ENCODE measurements at regions not wholly inside any gene's neighbourhood (a gene's known extent, or its start where the extent isn't known, plus 50 kb on each side); places are given as distances from the start of the nearest gene placed in this dataset.

DNA sequence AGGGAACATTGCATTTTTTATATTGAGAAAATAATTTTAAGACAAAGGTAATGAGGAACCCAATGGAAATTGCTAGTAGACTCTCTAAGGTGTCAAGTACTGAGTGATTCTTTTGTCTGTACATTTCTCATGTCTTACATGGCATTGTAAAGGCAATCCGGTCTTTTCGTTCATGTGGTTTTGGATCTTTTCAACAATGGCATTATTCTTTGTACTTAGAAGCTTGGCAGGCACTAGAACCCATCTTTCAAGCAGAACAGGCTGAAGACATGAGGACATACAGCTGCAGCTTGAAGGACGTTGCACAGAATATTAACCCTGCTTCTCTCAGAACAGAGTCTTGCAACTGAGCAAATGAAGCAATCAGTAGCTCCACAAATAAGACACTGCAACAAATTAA lies 231.5 kb upstream of the ZFHX3 start:
- H3K4me3 ChIP-seq (ENCODE audit: low read depth, low read length) = no peak overlapping the region
- no peaks in the 10 kb centered on the region for H3K36me3 ChIP-seq
- H3K27ac ChIP-seq = no peak overlapping the region
- no peak for TF ChIP-seq CTCF (IDR thresholded peaks at IDR 0.05; ENCODE audit: low read depth, low read length)
- peaks cover 11% of the 10 kb centered on the region for H3K27me3 ChIP-seq (ENCODE audit: insufficient read depth, low read depth, severe bottlenecking)
- H3K9me3 ChIP-seq (ENCODE audit: severe bottlenecking) = no peaks in the 10 kb centered on the region
- DNase-seq = no peak

DNA sequence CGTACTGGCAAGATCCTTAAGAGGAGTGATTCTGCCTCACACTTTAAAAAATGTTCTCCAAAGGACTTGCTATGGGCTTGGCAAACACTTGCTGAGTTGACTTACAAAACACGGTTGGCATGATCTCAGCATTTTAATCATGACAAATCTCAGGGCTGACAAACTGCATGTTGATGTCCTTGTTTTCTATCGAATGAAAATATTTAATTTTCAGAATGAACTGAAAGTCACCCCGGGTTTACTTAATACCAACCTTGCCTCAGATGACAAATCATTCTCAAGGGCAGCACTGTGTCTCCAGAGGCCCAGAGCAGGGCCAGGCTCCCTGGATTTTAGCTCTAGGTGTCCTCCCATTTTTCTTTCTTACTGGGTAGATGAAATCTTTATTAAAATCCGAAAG lies 229.1 kb upstream of the ZFHX3 start:
- H3K4me3 ChIP-seq (ENCODE audit: low read depth, low read length) = no peak overlapping the region
- no peak overlapping the region for H3K27ac ChIP-seq
- H3K9me3 ChIP-seq (ENCODE audit: severe bottlenecking) = no peaks in the 10 kb centered on the region
- no peak for DNase-seq
- no peaks in the 10 kb centered on the region for H3K36me3 ChIP-seq
- TF ChIP-seq CTCF (IDR thresholded peaks at IDR 0.05; ENCODE audit: low read depth, low read length) = no peak
- H3K27me3 ChIP-seq (ENCODE audit: insufficient read depth, low read depth, severe bottlenecking) = peaks cover 12% of the 10 kb centered on the region

DNA sequence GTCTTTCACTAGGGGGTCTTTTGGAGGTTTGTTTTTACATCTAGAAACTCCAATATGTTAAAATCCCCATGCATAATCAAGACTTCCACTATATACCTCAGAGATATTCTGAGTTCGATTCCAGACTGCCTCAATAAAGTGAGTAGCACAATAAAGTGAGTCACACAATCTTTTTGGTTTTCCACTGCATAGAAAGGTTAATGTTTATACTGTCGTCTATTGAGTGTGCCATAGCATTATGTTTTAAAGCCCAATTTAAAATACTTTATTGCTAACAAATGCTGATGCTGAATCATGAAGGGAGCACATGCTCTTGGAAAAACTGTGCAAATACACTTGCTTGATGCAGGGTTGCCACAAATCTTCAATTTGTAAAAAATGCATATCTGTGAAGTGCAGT lies 227.5 kb upstream of the ZFHX3 start:
- H3K4me3 ChIP-seq (ENCODE audit: low read depth, low read length) = no peak overlapping the region
- H3K36me3 ChIP-seq = no peaks in the 10 kb centered on the region
- no peak for TF ChIP-seq CTCF (IDR thresholded peaks at IDR 0.05; ENCODE audit: low read depth, low read length)
- DNase-seq = no peak
- H3K27ac ChIP-seq = no peak overlapping the region
- H3K27me3 ChIP-seq (ENCODE audit: insufficient read depth, low read depth, severe bottlenecking) = peaks cover 13% of the 10 kb centered on the region
- H3K9me3 ChIP-seq (ENCODE audit: severe bottlenecking) = no peaks in the 10 kb centered on the region

DNA sequence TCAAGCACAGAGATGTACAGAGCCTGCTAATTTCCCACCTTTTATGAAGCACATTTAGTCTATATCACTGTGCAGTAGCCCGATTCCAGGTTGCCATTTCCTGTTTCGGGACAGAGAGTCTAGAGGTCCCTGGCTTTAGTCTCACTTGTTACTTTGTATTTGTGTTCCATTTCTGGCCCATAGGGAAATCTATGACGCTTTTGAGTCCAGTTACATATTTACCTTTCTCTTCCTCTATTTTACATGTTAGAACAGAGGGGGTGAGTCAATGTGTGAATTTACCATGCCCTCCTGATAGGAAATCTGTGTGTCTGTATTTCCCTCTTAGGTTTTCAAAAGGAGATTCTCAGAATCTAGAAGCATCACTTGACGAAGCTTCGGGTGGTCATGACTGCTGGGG lies 227.1 kb upstream of the ZFHX3 start:
- H3K9me3 ChIP-seq (ENCODE audit: severe bottlenecking) = no peaks in the 10 kb centered on the region
- no peak overlapping the region for H3K4me3 ChIP-seq (ENCODE audit: low read depth, low read length)
- TF ChIP-seq CTCF (IDR thresholded peaks at IDR 0.05; ENCODE audit: low read depth, low read length) = no peak
- peaks cover 17% of the 10 kb centered on the region for H3K27me3 ChIP-seq (ENCODE audit: insufficient read depth, low read depth, severe bottlenecking)
- no peak overlapping the region for H3K27ac ChIP-seq
- no peak for DNase-seq
- no peaks in the 10 kb centered on the region for H3K36me3 ChIP-seq

DNA sequence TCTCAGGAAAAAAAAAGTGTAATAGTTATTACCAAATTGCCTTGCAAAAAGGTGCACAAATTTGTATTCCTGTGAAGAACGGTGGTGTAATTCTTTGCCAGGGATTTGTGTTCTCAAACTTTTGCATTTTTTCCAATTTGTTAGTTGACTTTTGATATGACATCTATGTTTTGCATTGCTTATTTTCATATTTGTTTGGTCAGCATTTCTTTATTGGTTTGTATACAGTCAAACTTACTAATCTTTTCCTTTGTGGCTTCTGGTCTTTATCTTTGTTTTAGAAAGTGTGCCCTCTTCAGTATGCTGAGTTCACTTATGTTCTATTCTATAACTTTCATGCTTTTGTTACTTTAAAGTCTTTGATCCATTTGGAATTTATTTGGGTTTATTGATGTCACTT lies 226.2 kb upstream of the ZFHX3 start:
- H3K27me3 ChIP-seq (ENCODE audit: insufficient read depth, low read depth, severe bottlenecking) = peaks cover 17% of the 10 kb centered on the region
- DNase-seq = no peak
- no peaks in the 10 kb centered on the region for H3K9me3 ChIP-seq (ENCODE audit: severe bottlenecking)
- TF ChIP-seq CTCF (IDR thresholded peaks at IDR 0.05; ENCODE audit: low read depth, low read length) = no peak
- H3K36me3 ChIP-seq = no peaks in the 10 kb centered on the region
- no peak overlapping the region for H3K4me3 ChIP-seq (ENCODE audit: low read depth, low read length)
- H3K27ac ChIP-seq = no peak overlapping the region

GRCh38 chr16:73268366-73268993 lies 220.6 kb upstream of the ZFHX3 start:
- Histone ChIP-seq H3K36me3 (no peaks in the 10 kb centered on the region), H3K27me3 (ENCODE audit: insufficient read depth, low read depth, severe bottlenecking) (peaks cover 23% of the 10 kb centered on the region), H3K4me3 (ENCODE audit: low read depth, low read length) (no peak overlapping the region), H3K9me3 (ENCODE audit: severe bottlenecking) (no peaks in the 10 kb centered on the region), H3K27ac (no peak overlapping the region)
- peak; percentile 44 for TF ChIP-seq CTCF (IDR thresholded peaks at IDR 0.05; ENCODE audit: low read depth, low read length)
- no peak for DNase-seq
